D721Med (cell line): ENCODE measurements at regions not wholly inside any gene's neighbourhood (a gene's known extent, or its start where the extent isn't known, plus 50 kb on each side); places are given as distances from the start of the nearest gene placed in this dataset.

Experiments
- DNase-seq: peaks from one replicate; pipeline ENCODE4 v3.0.0; 2011; ENCODE audit warnings: low spot score; ENCODE audit not compliant: insufficient read length
- FAIRE-seq: peaks from 2 replicates; lab custom pipeline; 2011; peaks lifted over from hg19 to GRCh38; lab: Jason Lieb, UNC
- TF ChIP-seq, protein P1 (sequence below): IDR thresholded peaks from 2 replicates; pipeline ENCODE4 v1.5.1; 2012; ENCODE audit warnings: mild to moderate bottlenecking, control low read depth; ENCODE audit not compliant: insufficient read depth; ENCODE audit errors: missing control alignments

GRCh38 chr4:178412455-178412854 lies 970.2 kb upstream of the AGA start:
- DNase-seq: no peak
- FAIRE-seq: no peak
- TF ChIP-seq, protein P1, sequence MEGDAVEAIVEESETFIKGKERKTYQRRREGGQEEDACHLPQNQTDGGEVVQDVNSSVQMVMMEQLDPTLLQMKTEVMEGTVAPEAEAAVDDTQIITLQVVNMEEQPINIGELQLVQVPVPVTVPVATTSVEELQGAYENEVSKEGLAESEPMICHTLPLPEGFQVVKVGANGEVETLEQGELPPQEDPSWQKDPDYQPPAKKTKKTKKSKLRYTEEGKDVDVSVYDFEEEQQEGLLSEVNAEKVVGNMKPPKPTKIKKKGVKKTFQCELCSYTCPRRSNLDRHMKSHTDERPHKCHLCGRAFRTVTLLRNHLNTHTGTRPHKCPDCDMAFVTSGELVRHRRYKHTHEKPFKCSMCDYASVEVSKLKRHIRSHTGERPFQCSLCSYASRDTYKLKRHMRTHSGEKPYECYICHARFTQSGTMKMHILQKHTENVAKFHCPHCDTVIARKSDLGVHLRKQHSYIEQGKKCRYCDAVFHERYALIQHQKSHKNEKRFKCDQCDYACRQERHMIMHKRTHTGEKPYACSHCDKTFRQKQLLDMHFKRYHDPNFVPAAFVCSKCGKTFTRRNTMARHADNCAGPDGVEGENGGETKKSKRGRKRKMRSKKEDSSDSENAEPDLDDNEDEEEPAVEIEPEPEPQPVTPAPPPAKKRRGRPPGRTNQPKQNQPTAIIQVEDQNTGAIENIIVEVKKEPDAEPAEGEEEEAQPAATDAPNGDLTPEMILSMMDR: no peak

DNA sequence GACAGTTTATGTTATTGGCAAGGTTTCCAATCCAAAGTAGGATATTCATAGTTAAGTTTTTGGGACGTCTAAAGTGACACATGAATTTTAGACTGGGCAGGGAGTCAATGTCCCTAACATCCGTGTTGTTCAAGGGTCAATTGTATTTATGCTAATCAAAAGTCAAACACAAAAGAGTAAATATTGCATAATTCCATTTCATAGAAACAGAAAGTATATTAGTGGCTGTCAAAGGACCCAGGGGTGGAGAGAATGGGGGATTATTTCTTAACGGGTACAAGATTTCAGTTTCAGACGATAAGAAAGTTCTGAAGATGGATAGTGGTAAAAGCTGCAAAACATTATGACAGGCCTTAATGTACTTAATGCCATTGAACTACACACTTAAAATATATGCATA lies 971.8 kb upstream of the AGA start:
- no peak for DNase-seq
- TF ChIP-seq, protein P1: no peak
- FAIRE-seq: no peak

GRCh38 chr4:178414881-178415446 lies 972.7 kb upstream of the AGA start:
- no peak for DNase-seq
- FAIRE-seq: no peak
- TF ChIP-seq, protein P1: no peak

DNA sequence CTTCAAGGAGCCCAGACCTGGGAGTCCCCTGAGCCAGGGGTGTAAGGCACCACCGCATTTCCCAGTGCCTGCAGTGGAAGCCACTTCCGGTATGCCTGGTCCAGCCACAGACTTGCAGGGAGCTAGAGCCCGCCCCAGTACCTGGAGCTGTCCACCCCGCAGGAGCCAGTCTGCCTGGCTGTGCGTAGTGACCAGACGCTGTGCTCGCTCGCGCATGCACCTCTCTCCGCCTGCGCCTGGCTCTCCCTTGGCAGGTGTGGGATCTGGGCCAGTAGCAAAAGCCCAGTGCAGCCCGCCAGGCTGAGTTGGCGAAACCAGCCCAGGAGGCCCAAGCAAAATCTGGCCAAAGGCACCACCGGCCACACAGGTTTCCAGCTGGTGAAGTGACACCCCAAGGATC lies 973.7 kb upstream of the AGA start:
- FAIRE-seq (no peak), DNase-seq (no peak)
- TF ChIP-seq, protein P1: no peak

DNA sequence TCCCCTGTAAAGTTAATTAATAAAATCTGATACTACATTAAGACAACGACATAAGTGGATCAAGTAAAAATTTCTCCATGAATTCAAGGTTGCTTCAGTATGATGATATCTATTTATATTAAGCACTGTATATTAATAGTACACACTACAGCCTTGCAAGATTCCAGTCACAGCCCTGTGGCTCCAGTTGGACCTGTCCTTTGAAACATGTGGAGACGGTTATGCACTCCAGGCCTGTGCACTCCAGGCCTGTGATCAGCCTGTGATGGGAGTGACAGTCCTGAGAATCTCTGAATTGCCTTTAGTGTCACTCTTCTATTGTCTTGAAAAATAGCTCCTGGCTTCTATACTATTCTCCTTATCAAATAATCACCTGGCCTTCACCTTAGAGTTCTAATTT lies 981.1 kb upstream of the AGA start:
- TF ChIP-seq, protein P1: no peak
- no peak for FAIRE-seq
- DNase-seq: no peak

- TF ChIP-seq, protein P1: no peak
- no peak for FAIRE-seq
Observed at GRCh38 chr4:178426871-178427270, 984.6 kb upstream of the AGA start.

GRCh38 chr4:178427663-178428062 lies 985.4 kb upstream of the AGA start:
- FAIRE-seq (no peak), DNase-seq (no peak)
- TF ChIP-seq, protein P1: no peak

More at GRCh38 chr4:178426871-178427270, 984.6 kb upstream of the AGA start:
- no peak for DNase-seq
